ENCODE measurements at regions not wholly inside any gene's neighbourhood (a gene's known extent, or its start where the extent isn't known, plus 50 kb on each side); places are given as distances from the start of the nearest gene placed in this dataset.

DNA sequence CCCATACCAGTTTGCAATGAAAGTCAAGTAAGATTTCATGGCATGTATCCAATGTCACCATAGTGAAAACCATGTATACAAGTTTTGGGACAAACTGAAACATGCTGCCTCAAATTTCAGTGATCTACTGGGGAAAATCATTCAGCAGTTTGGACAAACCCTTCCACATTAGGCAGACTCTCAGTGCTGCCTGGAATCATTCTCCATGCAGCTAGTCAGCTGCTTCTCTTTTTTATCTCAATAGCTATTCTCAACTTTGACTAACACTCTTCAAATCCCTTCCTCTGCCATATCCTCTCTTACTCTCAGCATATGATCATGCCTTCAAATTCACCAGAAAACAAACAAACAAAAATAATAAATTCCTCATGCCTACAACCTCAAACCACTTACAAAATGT lies 323.3 kb downstream of the MAN2A1 start:
- Histone ChIP-seq H3K27ac (replicated peaks) (no peak overlapping the region), H3K27me3 (ENCODE audit: insufficient read depth, poor library complexity, severe bottlenecking) (no peaks in the 10 kb centered on the region), H3K4me3 (replicated peaks; ENCODE audit: insufficient read depth, low read length) (no peak overlapping the region)
- no peak for DNase-seq (ENCODE audit: low read depth in 1 of 2, low spot score in 1 of 2)
- no peak for TF ChIP-seq POLR2AphosphoS5 (IDR thresholded peaks at IDR 0.05; ENCODE audit: low read depth)
- TF ChIP-seq, protein P1, sequence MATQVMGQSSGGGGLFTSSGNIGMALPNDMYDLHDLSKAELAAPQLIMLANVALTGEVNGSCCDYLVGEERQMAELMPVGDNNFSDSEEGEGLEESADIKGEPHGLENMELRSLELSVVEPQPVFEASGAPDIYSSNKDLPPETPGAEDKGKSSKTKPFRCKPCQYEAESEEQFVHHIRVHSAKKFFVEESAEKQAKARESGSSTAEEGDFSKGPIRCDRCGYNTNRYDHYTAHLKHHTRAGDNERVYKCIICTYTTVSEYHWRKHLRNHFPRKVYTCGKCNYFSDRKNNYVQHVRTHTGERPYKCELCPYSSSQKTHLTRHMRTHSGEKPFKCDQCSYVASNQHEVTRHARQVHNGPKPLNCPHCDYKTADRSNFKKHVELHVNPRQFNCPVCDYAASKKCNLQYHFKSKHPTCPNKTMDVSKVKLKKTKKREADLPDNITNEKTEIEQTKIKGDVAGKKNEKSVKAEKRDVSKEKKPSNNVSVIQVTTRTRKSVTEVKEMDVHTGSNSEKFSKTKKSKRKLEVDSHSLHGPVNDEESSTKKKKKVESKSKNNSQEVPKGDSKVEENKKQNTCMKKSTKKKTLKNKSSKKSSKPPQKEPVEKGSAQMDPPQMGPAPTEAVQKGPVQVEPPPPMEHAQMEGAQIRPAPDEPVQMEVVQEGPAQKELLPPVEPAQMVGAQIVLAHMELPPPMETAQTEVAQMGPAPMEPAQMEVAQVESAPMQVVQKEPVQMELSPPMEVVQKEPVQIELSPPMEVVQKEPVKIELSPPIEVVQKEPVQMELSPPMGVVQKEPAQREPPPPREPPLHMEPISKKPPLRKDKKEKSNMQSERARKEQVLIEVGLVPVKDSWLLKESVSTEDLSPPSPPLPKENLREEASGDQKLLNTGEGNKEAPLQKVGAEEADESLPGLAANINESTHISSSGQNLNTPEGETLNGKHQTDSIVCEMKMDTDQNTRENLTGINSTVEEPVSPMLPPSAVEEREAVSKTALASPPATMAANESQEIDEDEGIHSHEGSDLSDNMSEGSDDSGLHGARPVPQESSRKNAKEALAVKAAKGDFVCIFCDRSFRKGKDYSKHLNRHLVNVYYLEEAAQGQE (IDR thresholded peaks at IDR 0.05; ENCODE audit: insufficient replicate concordance, low read depth): no peak
- no peak for TF ChIP-seq SPI1 (IDR thresholded peaks at IDR 0.05; ENCODE audit: borderline replicate concordance, low read depth)
- TF ChIP-seq GABPA (IDR thresholded peaks at IDR 0.05; ENCODE audit: low read depth): no peak
- TF ChIP-seq, protein P2, sequence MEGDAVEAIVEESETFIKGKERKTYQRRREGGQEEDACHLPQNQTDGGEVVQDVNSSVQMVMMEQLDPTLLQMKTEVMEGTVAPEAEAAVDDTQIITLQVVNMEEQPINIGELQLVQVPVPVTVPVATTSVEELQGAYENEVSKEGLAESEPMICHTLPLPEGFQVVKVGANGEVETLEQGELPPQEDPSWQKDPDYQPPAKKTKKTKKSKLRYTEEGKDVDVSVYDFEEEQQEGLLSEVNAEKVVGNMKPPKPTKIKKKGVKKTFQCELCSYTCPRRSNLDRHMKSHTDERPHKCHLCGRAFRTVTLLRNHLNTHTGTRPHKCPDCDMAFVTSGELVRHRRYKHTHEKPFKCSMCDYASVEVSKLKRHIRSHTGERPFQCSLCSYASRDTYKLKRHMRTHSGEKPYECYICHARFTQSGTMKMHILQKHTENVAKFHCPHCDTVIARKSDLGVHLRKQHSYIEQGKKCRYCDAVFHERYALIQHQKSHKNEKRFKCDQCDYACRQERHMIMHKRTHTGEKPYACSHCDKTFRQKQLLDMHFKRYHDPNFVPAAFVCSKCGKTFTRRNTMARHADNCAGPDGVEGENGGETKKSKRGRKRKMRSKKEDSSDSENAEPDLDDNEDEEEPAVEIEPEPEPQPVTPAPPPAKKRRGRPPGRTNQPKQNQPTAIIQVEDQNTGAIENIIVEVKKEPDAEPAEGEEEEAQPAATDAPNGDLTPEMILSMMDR (IDR thresholded peaks at IDR 0.05; ENCODE audit: insufficient read depth, low read length): no peak

DNA sequence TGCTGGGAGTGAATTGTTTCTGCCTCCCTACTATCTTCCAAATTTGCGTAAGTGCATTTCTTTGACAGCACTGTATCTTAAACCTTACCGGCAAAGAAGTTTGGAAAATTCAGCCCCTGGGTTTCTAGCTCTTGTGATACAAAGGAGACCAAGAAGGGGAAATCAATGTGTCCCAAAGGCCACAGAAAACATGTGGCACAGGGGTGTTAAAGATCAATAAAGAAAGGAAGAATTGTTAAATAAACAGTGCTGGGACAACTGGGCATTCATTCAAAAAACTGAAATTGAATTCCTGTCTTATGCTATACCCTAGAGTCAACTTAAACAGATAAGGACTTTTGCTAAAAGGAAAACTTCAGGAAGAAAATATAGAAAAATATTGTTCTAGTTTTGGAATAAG lies 328.1 kb downstream of the MAN2A1 start:
- Histone ChIP-seq H3K27ac (replicated peaks) (no peak overlapping the region), H3K4me3 (replicated peaks; ENCODE audit: insufficient read depth, low read length) (no peak overlapping the region), H3K27me3 (ENCODE audit: insufficient read depth, poor library complexity, severe bottlenecking) (no peaks in the 10 kb centered on the region)
- no peak for DNase-seq (ENCODE audit: low read depth in 1 of 2, low spot score in 1 of 2)
- no peak for TF ChIP-seq GABPA (IDR thresholded peaks at IDR 0.05; ENCODE audit: low read depth)
- TF ChIP-seq POLR2AphosphoS5 (IDR thresholded peaks at IDR 0.05; ENCODE audit: low read depth): no peak
- TF ChIP-seq, protein P1 (IDR thresholded peaks at IDR 0.05; ENCODE audit: insufficient replicate concordance, low read depth): no peak
- TF ChIP-seq, protein P2 (IDR thresholded peaks at IDR 0.05; ENCODE audit: insufficient read depth, low read length): no peak
- TF ChIP-seq SPI1 (IDR thresholded peaks at IDR 0.05; ENCODE audit: borderline replicate concordance, low read depth): no peak

DNA sequence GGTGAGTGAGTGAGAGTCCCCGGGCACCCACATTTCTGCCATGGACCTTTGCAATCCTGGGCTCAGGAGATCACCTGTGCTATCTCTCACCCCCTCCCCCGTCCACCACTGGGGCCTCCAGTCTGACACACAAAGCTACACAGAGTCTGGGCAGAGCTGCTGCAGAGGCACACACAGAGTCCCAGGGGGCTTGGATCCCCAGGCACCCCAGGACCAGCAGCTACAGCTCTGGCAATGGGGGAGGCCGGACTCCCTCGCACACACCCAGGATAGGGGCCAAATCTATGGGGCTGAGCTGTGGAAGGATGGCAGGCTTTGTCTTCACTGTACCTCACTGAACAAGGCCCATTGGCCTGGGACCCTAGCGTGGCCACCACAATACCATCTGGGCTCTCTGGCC lies 328.8 kb downstream of the MAN2A1 start:
- Histone ChIP-seq H3K27me3 (ENCODE audit: insufficient read depth, poor library complexity, severe bottlenecking) (no peaks in the 10 kb centered on the region), H3K27ac (replicated peaks) (no peak overlapping the region), H3K4me3 (replicated peaks; ENCODE audit: insufficient read depth, low read length) (no peak overlapping the region)
- no peak for DNase-seq (ENCODE audit: low read depth in 1 of 2, low spot score in 1 of 2)
- TF ChIP-seq SPI1 (IDR thresholded peaks at IDR 0.05; ENCODE audit: borderline replicate concordance, low read depth) (no peak), POLR2AphosphoS5 (IDR thresholded peaks at IDR 0.05; ENCODE audit: low read depth) (no peak), GABPA (IDR thresholded peaks at IDR 0.05; ENCODE audit: low read depth) (no peak)
- TF ChIP-seq, protein P2 (IDR thresholded peaks at IDR 0.05; ENCODE audit: insufficient read depth, low read length): no peak
- TF ChIP-seq, protein P1 (IDR thresholded peaks at IDR 0.05; ENCODE audit: insufficient replicate concordance, low read depth): no peak
